ENCODE measurements at regions not wholly inside any gene's neighbourhood (a gene's known extent, or its start where the extent isn't known, plus 50 kb on each side); places are given as distances from the start of the nearest gene placed in this dataset.

DNA sequence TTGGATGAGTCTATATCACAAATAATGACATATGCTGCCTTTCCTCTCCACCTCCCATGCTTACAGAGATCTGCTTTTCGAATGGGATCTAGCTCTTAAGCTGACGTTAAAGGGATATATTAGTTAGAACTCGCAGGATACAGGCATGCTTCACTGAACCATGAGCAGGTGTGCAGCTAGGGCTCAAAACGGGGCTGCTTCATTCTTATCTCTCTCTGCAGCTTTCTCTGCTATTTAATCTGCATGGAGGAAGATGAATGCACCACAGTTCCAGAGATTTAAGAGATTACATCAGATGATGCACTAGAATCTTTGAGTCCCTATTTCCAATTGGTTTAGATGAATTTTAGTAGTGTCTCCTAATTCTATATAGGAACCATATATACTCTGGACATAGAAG lies 327.0 kb downstream of the RAD51AP2 start:
- no peak for DNase-seq (ENCODE audit: extremely low spot score in 2 of 2)
- Histone ChIP-seq H3K4me1 (no peaks in the 10 kb centered on the region), H3K27me3 (no peaks in the 10 kb centered on the region), H3K4me3 (no peak overlapping the region), H3K36me3 (no peaks in the 10 kb centered on the region), H3K9me3 (no peaks in the 10 kb centered on the region), H3K27ac (no peak overlapping the region)
- intact Hi-C loops (cut with DNase I), result no loop called here
- no peak for TF ChIP-seq POLR2AphosphoS5 (IDR thresholded peaks at IDR 0.05; ENCODE audit: insufficient read depth in 1 of 2, low read depth in 1 of 2)
- TF ChIP-seq, protein P1, sequence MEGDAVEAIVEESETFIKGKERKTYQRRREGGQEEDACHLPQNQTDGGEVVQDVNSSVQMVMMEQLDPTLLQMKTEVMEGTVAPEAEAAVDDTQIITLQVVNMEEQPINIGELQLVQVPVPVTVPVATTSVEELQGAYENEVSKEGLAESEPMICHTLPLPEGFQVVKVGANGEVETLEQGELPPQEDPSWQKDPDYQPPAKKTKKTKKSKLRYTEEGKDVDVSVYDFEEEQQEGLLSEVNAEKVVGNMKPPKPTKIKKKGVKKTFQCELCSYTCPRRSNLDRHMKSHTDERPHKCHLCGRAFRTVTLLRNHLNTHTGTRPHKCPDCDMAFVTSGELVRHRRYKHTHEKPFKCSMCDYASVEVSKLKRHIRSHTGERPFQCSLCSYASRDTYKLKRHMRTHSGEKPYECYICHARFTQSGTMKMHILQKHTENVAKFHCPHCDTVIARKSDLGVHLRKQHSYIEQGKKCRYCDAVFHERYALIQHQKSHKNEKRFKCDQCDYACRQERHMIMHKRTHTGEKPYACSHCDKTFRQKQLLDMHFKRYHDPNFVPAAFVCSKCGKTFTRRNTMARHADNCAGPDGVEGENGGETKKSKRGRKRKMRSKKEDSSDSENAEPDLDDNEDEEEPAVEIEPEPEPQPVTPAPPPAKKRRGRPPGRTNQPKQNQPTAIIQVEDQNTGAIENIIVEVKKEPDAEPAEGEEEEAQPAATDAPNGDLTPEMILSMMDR (IDR thresholded peaks at IDR 0.05), result no peak

DNA sequence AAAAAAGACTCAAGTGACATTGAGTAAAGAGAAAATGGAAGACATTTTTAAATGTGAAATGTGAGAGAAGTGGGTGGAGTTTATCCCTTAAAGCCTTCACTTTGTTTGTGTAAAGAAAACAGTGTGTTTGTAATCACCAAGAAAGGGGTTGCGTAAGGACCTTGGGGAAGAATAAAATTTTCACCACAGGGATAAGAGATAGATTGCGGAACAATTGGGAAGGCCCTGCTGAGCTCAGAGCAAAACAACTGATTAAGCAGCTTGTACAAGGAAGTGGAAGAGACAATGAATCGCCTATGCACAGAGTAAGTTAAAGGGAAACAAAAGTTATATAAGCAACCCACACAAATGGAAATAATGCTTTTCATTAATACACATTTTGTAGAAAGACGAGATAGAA lies 327.7 kb downstream of the RAD51AP2 start:
- no peak overlapping the region for H3K4me3 ChIP-seq
- H3K9me3 ChIP-seq, result no peaks in the 10 kb centered on the region
- no peaks in the 10 kb centered on the region for H3K36me3 ChIP-seq
- H3K27ac ChIP-seq, result no peak overlapping the region
- DNase-seq (ENCODE audit: extremely low spot score in 2 of 2), result no peak
- no peaks in the 10 kb centered on the region for H3K4me1 ChIP-seq
- no peaks in the 10 kb centered on the region for H3K27me3 ChIP-seq
- intact Hi-C loops (cut with DNase I), result no loop called here
- TF ChIP-seq POLR2A (IDR thresholded peaks at IDR 0.05), result no peak
- TF ChIP-seq, protein P1 (IDR thresholded peaks at IDR 0.05), result no peak
- TF ChIP-seq POLR2AphosphoS5 (IDR thresholded peaks at IDR 0.05; ENCODE audit: insufficient read depth in 1 of 2, low read depth in 1 of 2), result no peak

DNA sequence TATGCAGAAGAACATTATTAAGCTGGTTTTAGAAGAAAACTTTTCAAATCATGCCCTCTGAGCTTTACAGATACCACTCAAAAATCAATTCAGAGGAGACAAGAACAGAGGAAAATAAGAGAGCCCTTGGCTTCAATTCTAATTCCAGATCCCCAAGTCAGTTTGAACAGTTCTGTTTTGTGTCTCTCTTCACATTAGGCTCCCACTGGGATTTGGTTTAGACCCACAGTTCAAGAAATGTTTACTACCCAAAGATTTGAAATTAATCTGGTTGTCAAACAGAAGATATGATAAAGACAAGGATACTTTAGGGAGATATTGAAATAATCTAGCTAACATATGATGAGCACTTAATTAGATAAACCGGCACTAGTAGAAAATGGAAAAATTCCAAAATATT lies 329.5 kb downstream of the RAD51AP2 start:
- intact Hi-C loops (cut with DNase I), result no loop called here
- Histone ChIP-seq H3K27ac (no peak overlapping the region), H3K4me1 (no peaks in the 10 kb centered on the region), H3K27me3 (no peaks in the 10 kb centered on the region), H3K9me3 (no peaks in the 10 kb centered on the region), H3K36me3 (no peaks in the 10 kb centered on the region), H3K4me3 (no peak overlapping the region)
- TF ChIP-seq POLR2A (IDR thresholded peaks at IDR 0.05) (no peak), POLR2AphosphoS5 (IDR thresholded peaks at IDR 0.05; ENCODE audit: insufficient read depth in 1 of 2, low read depth in 1 of 2) (no peak)
- TF ChIP-seq, protein P1 (IDR thresholded peaks at IDR 0.05), result no peak
- no peak for DNase-seq (ENCODE audit: extremely low spot score in 2 of 2)

DNA sequence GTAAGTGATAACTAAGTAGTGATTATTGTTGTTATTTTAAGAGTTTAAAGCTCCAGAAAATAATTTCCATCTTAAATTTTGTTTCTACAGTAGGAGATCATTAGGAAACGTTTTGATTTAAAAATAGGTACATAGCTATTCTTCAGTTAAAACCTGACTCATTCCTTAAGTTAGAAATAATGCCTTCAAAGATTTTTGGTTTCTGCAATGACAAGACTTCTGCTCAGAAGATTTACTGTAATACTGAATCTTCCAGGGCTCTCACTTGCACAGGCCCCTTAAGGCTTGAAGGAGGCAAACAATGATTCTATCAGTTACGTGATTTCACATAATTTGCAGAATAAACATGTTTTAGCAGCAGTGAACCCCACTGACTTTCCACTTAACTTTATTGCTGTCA lies 333.7 kb downstream of the RAD51AP2 start:
- no peak overlapping the region for H3K4me3 ChIP-seq
- no peak overlapping the region for H3K27ac ChIP-seq
- TF ChIP-seq, protein P1 (IDR thresholded peaks at IDR 0.05), result no peak
- TF ChIP-seq POLR2A (IDR thresholded peaks at IDR 0.05), result no peak
- no peak for TF ChIP-seq POLR2AphosphoS5 (IDR thresholded peaks at IDR 0.05; ENCODE audit: insufficient read depth in 1 of 2, low read depth in 1 of 2)
- no peaks in the 10 kb centered on the region for H3K9me3 ChIP-seq
- intact Hi-C loops (cut with DNase I), result no loop called here
- no peaks in the 10 kb centered on the region for H3K27me3 ChIP-seq
- no peak for DNase-seq (ENCODE audit: extremely low spot score in 2 of 2)
- H3K36me3 ChIP-seq, result no peaks in the 10 kb centered on the region
- no peaks in the 10 kb centered on the region for H3K4me1 ChIP-seq

DNA sequence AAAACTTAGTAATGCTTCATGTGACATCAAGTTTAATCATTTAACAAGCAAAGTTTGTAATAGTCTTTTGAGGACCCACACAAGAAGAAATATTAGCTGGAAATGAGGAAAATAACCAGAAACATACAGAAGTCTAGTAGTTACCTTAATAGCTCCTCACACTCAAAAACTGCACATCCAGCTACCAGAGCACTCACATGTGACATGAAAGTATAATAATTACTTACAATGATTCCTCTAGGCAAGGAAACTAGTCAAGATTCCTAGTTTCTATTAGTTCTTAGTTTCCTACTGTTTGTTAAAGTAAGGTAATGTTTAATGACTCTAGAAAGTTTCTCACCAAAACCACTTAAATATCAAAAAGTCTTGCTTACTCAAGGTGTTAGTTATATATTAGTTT lies 335.8 kb downstream of the RAD51AP2 start:
- no peak for DNase-seq (ENCODE audit: extremely low spot score in 2 of 2)
- Histone ChIP-seq H3K27ac (no peak overlapping the region), H3K4me1 (no peaks in the 10 kb centered on the region), H3K36me3 (no peaks in the 10 kb centered on the region), H3K9me3 (no peaks in the 10 kb centered on the region), H3K4me3 (no peak overlapping the region), H3K27me3 (no peaks in the 10 kb centered on the region)
- TF ChIP-seq, protein P1 (IDR thresholded peaks at IDR 0.05), result no peak
- TF ChIP-seq POLR2AphosphoS5 (IDR thresholded peaks at IDR 0.05; ENCODE audit: insufficient read depth in 1 of 2, low read depth in 1 of 2), result no peak
- no peak for TF ChIP-seq POLR2A (IDR thresholded peaks at IDR 0.05)
- intact Hi-C loops (cut with DNase I), result no loop called here
